ENCODE measurements at regions not wholly inside any gene's neighbourhood (a gene's known extent, or its start where the extent isn't known, plus 50 kb on each side); places are given as distances from the start of the nearest gene placed in this dataset.

DNA sequence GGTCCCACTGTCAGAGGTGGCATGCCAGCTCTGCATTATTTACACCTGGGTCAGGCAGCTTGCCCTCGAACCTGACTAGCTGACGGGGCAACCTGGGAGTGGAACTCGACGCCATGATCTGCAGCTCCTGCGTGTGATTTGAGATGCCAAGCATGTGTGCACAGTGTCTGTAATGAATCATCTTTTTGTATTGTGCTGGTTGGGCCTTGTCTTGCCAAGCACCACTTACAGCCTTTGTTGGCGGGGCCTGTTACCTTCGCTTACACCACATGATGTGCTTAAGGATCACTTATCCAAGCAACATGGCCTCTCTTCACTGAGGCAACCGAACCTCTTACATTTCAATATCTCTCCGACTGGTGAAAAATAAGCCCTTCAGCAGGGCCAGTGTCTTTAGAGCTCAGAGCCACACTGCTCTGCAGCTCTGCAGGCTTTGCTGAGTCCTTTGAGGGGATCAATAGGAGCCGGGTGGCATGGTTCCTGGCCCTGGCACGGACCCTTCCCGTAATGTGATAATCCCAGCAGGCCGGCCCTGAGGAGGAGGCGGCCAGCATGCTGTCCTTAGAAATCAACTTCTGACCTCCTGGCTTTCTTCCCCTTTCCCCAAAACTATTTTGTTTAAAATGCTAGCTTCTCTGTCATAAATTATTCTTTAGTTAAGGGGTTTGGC is 297.7 kb upstream of the CD180 start:
- DNase-seq (ENCODE audit: extremely low read depth, low read depth, low spot score): no peak

DNA sequence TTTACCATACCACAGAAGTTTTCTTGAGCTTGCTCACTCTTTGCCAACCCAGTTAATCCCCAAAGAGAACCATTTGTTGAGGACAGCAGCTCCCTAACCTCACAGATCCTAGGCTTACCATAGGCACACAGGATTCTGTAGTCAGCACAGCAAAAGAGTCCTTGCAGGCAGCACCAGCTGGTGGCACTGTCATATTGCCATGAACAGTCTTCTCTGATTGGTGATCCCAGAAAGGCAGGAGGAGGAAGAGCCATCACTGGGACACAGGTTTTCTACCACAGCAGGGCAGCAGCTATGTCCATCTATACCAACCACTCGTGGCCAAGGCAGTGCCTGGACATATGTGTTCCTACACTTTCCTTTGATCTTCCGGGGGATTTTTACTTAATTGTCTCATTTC is 297.1 kb upstream of the CD180 start:
- no peak for DNase-seq (ENCODE audit: extremely low read depth, low read depth, low spot score)

DNA sequence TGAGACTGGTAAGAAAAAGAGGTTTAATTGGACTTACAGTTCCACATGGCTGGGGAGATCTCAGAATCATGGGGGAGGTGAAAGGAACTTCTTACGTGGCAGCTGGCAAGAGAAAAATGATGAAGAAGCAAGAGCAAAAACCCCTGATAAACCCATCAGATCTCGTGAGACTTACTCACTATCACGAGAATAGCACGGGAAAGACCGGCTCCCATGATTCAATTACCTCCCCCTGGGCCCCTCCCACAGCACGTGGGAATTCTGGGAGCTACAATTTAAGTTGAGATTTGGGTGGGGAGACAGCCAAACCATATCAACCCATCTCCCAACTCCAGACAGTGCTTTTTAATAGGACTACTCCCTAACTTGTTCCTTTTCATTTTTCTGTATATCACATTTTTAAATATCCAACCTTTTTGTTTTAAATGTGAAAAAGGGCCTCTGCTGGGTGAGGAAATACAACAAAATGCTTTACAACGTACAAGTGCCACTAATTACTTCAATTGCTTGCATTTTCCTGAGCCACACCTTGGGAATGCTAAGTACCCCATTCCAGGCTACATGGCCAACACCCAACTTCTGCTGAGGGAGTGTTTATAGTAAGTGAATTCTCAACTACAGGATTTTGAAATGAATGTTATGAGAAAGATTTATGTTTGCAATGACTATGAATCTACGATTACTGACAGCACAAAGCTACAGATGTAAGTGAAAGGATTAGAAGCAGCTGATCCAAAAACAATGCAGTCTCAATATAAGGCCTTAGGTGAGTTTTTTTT is 294.1 kb upstream of the CD180 start:
- no peak for DNase-seq (ENCODE audit: extremely low read depth, low read depth, low spot score)

DNA sequence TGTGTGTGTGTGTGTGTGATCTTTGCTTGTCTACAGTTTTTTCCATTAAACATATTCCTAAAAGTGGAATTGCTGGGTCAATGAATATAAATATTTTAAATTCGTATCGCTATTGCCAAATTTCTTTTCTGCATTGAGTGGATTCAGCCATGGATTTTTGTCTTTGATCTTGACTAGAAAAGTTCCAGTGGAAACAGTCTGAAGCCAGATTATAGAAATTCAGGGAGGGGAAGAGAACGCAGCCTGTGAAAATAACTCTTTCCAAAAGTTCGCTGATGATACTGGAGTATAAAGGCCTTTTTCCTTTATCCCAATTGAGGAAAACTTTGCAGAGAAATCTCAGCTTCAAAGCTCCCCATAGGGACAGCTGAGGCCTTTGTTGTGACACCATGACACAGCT is 292.3 kb upstream of the CD180 start:
- DNase-seq (ENCODE audit: extremely low read depth, low read depth, low spot score): no peak

DNA sequence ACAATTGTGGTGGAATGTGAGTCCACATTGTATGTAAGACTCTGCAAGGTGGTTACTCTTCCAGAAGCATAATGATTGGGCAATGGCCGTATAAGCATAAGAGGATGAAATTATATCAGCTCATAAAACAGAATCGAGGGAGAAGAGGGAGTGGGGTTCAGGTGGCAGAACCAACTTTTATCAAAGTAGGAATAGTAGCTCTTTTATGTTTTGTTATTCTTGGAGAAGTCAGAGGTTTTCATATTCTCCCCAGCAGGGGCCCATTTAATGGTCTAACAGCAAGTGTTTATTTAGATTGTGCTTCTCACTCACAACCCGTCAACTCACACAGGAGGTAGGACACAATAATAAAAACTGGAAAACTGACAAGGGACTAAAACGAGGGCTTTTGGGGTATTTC is 291.3 kb upstream of the CD180 start:
- no peak for DNase-seq (ENCODE audit: extremely low read depth, low read depth, low spot score)

DNA sequence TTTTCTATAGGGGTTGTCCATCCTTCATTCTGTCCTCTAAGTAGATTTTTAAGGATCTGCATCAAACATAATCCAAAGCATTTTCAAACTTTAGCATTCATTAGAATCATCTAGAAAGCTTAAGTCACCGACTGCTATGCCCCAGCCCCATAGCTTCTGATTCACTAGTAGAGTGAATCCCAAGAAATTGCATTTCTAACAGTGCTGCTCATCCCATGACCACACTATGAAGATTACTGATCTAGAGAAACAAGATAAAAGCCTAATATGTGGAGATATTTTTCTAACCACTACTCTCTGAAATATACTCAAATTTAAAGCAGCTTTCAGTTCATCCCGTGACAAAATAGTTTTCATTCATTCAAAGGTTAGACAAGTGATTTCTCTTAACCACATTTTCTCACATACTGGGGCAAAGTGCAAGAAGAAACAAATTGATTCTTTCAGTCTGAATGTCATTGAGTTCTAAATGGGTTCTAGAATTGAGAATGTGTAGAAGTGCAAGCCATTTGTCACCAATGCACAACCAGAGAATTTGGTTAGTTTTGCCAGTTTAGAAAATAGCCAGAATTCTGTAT is 286.9 kb upstream of the CD180 start:
- DNase-seq (ENCODE audit: extremely low read depth, low read depth, low spot score): no peak

DNA sequence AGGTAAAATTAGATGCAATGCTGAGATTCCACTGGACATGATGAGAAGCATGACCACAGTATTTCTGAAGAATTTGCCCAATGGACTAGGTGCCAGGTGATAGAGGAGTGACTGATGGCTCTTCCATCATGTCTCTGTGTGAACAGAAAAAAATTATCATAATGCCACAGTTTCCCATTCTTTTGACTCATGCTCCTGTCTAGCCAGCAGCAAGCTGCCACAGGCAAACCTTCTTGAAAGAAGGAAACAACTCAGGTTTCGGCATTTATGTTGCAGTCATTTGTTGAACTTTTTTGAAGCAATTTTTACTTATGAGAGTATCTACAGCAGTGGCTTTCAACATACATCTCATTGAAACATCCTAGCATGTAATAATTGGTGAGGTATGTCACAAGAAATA is 284.8 kb upstream of the CD180 start:
- DNase-seq (ENCODE audit: extremely low read depth, low read depth, low spot score): no peak

DNA sequence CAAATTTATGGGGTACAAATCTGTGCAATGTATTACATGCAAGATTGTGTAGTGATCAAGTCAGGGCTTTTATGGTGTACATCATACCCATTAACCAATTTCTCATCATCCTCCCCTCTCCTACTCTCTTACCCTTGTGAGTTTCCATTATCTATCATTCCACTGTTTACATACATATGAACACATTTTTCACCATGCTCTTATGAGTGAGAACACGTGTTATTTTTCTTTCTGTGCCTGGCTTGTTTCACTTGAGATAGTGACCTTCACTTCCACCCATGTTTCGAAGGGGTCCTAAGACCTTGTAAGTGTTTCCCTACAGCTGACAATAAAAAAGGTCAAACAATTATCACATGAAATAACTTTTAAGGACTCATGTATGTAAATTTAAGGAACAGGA is 281.7 kb upstream of the CD180 start:
- DNase-seq (ENCODE audit: extremely low read depth, low read depth, low spot score): no peak

DNA sequence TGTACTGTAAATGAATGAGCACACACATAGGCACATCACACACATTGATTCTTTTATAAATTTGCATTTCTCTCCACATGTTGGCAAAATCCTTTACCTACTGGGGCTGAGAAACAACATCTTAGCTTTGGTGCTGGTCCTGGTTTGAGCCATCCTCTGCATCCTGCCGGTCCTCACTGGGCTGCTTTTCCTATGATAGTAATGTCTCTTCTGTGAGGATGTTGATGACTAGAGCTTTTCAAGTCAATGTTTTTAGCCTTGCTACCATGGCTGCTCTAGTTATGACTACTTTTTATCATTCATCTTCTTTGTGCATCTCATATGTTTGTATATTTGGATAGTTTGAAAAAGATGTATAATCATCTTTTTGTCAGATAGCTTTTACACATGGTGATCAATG is 280.4 kb upstream of the CD180 start:
- DNase-seq (ENCODE audit: extremely low read depth, low read depth, low spot score): no peak

DNA sequence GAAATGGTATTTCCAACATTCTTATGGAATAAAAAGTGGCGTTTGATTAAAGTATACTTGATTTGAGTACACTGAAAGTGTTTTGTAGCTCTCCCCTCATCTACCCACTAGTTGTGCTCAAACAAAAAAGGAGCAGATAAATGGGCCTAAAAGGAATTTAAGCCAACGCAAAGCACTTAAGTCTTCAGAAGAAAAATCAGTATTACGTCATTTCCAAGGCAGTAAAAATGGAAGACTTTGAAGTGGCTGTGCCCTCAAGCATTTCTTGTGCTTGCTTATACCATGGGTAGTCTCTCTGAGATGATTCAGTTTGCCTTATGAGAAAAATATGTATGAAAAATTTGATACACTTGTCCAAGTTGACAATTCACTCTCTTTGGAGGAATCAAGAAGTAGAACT is 279.9 kb upstream of the CD180 start:
- no peak for DNase-seq (ENCODE audit: extremely low read depth, low read depth, low spot score)

DNA sequence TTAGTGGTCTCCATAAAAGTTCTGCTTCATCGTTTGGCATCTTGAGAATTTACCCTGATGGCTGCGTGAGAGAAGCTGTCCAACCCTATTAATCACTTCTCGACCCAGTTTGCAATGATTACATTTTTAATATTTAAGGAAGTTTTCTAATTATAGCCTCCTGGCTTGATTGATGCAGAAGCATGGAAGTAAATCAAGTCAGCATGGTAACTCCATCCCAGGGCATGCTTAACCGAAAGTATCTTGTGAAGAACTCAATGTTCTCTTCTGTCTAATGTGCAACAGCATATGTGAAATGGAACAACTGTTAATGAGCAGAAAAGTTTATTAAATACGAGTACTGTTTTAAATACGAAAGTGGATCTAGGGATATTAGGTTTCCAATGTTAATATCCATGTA is 278.9 kb upstream of the CD180 start:
- DNase-seq (ENCODE audit: extremely low read depth, low read depth, low spot score): no peak

DNA sequence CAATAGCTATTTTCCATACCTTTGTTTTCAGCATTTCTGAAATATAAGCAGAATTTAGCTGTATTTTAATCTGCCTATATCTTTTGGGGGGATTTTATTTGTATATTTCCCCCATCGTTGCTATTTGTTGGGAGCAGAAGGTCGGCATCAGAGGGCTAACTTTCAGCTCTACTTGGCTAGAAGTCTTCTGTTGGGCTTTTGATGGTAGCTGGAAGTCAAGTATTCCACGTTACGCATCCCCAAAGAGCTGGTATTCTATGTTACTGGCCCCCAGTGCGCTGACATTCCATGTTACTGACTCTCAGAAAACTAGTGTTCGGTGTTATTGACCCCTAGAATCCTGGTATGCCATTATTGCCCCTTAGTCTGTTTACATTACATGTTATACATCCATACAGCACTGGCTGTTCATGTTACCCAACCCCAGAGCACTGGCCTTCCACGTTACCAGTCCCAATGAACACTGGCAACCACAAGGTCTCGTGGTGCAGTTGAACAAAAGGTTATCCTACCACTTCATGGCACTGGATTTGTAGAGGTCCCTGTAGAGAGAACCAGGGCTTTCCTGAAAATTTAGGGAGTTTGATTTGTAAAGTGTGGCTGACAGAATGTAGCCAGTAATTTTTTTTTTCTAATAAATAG is 278.1 kb upstream of the CD180 start:
- no peak for DNase-seq (ENCODE audit: extremely low read depth, low read depth, low spot score)

DNA sequence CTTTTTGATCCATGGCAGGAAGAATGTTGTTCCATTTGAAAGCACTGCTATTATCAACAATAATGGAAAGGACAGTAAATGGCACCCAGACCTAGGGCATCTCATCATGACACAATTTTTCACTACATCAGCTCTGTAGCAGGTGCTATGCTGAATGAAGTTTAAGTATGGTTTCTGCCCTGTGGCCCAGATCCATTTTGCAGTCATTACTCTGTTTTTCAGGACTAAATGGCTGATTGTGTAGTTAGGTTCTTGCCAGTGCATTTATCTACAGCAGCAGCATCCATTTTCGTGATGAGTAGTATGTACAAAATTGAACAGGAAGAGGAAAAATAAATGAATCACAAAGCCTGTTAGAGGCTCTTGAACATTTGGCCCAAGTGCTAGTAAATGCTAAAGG is 270.5 kb upstream of the CD180 start:
- no peak for DNase-seq (ENCODE audit: extremely low read depth, low read depth, low spot score)

DNA sequence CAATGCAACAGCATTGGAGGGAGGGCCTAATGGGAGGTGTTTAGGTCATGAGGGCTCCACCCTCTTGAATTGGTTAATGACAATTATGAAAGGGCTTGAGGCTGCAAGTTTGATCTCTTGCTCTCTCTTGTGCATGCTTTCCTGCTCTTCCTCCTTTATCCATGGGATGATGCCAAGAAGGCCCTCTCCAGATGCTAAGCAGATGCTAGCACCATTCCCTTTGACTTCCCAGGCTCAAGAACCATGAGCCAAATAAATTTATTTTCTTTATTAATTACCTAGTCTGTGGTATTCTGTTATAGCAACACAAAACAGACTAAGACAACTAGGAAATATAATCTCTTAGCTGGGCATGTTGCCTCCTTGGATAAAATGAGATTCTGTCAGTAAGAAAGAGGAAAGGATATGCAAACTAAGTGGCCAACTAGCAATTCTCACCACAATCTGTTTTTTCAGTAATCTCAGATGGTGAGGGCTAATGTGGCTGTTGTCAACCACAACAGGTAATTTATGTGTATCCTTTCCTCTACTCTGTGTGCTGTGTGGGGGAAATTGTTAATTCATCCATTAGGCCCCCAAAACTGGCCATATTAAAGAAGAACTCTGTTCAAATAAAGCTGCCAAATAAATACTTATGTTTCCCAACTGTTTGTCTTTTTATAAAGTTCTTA is 269.1 kb upstream of the CD180 start:
- DNase-seq (ENCODE audit: extremely low read depth, low read depth, low spot score): no peak

DNA sequence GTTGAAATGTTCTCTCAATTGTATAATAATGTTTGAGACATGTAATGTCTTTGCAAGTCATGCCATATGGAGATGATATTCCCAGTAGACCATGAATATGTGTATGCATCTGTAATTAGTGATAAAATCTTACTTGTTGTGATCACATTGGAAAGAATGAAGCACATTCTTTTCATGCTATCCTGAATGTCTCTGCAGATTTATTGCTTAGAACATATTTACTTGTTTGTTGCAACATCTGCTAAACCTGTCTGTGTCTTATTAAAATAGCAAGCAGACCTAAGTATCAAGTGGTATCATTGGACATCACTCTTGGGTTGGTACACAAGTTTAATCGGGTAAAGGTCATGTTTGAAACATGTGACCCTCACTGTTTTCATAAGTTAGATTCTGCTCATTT is 265.5 kb upstream of the CD180 start:
- DNase-seq (ENCODE audit: extremely low read depth, low read depth, low spot score): no peak

DNA sequence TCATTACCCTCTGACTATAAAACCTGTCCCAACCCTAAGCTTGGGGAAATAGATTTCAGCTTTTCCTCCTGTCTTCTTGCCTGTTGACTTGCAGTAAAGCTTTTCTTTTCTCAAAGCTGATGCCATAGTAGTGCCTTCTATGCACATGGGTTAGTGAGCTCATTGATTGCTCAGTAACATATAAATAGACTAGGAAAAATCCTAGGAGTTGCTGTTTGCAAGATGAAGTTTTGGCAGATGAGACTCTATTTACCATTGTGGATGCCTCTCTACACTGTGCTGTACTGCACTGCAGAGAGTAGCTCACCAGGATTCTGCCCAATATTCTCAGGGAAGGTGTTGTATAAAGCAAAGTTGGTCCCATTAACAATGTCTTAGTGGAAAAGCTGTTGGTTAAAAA is 262.7 kb upstream of the CD180 start:
- DNase-seq (ENCODE audit: extremely low read depth, low read depth, low spot score): no peak

DNA sequence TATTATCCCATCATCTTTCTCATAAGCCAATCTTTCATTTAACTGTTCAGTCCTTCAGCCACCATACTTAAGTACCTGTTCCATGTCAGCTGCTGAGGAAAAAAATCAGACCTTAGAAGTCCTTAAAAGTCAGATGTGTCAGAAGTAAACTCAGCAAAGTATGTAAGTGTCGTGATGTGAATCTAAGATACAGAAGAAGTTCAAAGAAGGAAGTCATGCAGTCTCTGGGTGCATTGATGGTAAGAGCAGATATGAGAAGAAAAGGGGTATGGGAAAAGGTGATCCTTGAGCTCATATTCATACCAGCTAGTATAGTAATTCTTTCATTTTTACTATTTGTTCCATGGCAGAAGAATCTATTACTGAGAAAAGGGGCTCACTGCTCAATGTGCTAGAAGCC is 259.4 kb upstream of the CD180 start:
- no peak for DNase-seq (ENCODE audit: extremely low read depth, low read depth, low spot score)

DNA sequence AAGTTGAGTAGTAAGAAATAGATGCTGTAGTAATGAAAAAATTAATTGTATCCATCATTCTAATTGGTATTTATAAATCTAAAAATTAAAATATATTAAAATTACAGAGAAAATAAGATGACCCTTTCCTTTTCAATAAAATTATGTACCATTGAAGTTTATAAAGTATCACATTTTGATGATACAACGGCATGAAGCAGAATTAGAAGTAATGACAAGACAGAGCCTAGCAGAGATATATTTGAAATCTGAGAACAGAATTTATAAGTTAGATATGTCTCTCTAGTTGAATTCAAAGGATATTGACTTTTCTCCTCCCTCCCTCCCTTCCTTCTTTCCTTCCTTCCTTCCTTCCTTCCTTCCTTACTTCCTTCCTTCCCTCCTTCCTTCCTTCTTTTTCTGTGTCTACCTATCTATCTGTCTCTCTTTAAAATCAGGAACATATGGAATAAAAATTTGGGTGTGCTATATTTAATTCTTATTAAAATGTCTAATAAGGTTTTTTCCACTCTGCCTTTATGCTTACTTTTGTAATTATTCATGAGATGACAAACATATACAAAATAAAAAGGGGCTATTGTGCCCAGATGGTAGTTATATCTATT is 258.5 kb upstream of the CD180 start:
- no peak for DNase-seq (ENCODE audit: extremely low read depth, low read depth, low spot score)

DNA sequence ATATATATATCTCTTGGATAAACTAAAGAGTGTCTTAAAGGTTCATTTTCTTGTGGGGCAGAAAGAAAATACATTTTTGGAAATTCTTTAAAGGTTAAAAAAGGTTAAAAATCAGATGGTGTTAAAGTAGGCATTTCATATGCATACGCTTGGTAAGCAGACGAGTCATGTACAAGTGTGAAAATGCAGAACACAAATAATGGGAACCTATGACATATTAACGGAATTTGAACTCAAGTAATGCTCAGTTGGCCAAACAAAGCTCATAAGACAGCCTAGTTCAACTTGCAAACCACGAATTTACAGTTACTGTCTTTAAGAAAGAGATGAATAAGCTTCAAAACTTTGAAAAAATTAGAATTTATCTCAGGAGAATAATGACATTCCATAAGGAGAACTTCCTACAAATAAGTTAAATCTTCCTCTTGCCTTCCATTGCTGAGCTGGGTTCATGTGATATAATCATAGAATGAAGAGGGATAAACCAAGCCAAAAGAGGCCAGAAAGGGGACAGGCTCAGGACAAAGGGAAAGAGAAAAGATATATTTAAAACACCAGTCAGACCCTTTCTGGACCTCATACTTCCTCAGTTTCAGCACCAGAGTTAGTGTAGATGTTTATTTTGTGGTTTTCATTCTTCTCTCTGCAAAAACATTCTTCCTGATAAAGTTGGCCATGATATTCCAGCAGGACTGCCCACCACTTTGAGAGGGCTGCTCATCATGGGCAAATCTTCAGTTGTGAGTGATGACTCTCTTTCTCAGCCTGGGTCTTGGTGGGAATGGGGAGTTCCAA is 256.7 kb upstream of the CD180 start:
- DNase-seq (ENCODE audit: extremely low read depth, low read depth, low spot score): no peak

DNA sequence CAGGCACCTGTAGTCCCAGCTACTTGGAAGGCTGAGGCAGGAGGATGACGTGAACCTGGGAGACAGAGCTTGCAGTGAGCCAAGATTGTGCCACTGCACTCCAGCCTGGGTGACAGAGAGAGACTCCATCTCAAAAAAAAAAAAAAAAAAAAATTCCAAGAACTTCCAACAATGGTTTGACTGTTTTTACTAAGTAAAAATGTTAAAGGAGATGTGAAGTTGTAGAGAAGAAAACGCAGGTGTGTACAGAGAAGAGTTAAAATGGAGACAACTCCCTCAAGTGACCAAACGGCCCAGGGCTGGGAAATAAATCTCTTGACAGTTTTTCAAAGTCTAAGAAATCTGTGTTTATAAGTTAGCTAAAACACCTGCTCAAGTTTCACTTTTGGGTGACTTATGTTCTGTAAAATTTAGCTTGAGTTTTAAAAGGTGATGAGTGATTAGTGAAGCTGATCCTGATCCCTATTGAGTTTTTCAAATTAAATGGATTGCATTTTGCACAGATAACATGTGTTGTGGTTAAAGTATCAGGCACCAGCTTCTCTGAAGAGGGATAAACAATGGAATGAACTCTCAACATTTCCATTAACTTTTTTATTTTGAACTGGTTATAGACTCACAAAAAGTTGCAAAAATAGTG is 255.2 kb upstream of the CD180 start:
- DNase-seq (ENCODE audit: extremely low read depth, low read depth, low spot score): no peak

Measured in glomerular endothelial cell (primary cell).